ENCODE measurements at regions not wholly inside any gene's neighbourhood (a gene's known extent, or its start where the extent isn't known, plus 50 kb on each side); places are given as distances from the start of the nearest gene placed in this dataset.
"Not testable (repeated sequence)": the region's sequence is repeated elsewhere in the genome, so short reads cannot be mapped to it uniquely, and the experiment has no call there.

GRCh38 chr5:3190930-3191329 lies 404.7 kb upstream of the IRX1 start:
- DNase-seq (ENCODE audit: low spot score): no peak

DNA sequence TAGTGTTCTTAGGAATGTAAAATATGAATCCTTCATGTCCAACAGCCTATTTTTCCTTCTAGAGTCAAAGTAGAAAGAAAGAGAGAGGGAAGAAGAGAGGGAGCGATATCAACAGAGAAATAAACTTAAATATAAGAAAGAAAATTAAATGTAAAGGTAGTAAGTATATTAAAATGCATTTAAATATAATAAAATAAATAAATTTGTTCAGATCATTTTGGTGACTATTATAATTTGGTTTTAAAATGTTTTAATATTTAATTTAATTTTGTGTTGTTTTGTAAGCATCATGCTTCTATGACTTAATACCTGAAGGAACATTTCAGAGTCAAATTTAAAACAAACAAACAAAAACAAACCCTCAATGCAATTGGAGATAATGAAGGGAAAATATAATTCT lies 405.2 kb upstream of the IRX1 start:
- no peak for DNase-seq (ENCODE audit: low spot score)

DNA sequence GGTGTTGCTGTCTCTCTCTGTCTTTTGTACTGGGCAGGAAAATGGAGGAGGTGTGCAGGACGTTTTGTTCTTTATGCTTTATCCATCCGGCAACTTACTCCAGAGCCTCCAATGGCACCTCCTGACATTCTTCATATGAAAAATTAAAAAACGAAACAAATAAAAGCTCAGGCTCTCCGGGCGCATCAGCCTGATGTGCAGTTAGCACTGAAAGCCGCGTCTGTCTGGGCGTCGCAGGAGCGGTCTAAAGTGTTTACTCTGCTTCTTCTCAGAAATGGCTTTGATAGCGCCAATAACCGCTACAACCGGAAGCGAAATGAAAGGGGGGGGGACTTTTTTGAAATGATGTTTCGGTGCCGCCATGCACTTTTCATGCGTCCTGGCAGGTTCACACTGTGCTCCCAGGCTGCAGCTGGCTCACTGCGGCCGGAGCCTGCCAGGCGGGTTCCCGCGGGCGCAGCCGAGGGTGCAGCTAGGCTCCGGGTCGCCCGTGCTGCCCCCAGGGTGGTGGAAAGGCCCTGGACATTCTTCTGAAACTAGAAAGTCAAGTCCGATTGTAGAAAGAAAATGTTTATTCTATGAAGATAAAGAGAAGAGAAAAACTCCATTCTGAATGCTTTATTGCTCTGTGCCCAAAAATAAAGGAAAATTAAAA lies 407.7 kb upstream of the IRX1 start:
- no peak for DNase-seq (ENCODE audit: low spot score)

- no peak for DNase-seq (ENCODE audit: low spot score)
Observed at GRCh38 chr5:3186736-3187405, 408.8 kb upstream of the IRX1 start.

- no peak for DNase-seq (ENCODE audit: low spot score)
Observed at GRCh38 chr5:3186156-3186555, 409.5 kb upstream of the IRX1 start.

- no peak for DNase-seq (ENCODE audit: low spot score)
Observed at GRCh38 chr5:3185488-3185887, 410.1 kb upstream of the IRX1 start.

DNA sequence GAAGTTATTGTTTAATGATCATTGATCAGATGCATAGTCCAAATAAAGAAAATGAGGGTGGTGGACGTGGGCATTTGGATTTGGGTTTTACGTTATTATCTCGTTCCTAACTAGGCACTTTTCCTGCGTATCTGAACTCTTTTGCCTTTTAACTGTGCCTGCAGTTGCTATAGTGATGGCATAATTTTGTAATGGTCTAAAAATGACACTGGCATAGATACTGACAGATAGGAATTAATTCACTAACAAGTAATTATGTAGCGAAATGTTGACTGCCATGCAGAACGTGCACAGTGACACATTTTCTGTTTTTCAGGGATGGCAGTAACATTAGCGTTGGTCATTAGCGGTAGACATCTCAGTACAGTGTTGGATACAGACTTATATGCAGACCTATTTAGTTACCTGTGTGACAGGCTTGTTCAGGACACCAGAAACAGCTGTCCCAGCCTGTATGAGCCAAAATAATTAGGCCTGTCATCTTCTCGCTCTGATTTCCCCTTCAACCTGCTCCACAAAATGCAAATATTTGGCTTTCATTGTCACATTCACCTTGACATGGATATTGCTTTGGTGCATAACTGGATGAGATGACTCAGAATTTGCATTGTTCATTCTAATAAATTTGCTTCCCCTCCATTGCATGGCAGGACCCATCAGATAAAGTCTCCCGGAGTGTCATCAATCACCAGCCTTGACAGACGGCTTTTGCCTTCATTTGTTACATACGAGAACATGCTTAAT lies 413.3 kb upstream of the IRX1 start:
- no peak for DNase-seq (ENCODE audit: low spot score)

GRCh38 chr5:3181671-3182070 lies 414.0 kb upstream of the IRX1 start:
- no peak for DNase-seq (ENCODE audit: low spot score)

DNA sequence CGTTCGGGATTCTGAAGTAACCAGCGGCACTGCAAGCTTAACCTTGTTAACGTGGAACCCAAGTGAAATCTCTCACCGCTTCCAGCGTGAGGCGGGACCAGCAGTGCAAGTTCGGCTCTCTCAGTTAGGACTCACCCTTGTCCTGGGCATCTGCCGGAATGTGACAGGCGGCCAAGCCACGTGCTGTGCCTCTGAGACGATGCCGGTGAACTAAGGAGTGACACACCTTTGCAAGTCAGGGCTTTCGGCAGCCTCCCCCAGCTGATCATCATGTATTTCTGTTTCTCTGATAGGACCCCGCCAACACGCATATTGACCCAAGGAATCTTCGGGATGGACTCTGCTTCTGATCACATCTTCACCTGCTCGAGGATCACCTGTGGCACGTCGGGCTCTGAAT lies 415.0 kb upstream of the IRX1 start:
- DNase-seq (ENCODE audit: low spot score): no peak

GRCh38 chr5:3179220-3179619 lies 416.4 kb upstream of the IRX1 start:
- no peak for DNase-seq (ENCODE audit: low spot score)

- DNase-seq (ENCODE audit: low spot score): no peak
Observed at GRCh38 chr5:3177338-3177737, 418.3 kb upstream of the IRX1 start.

DNA sequence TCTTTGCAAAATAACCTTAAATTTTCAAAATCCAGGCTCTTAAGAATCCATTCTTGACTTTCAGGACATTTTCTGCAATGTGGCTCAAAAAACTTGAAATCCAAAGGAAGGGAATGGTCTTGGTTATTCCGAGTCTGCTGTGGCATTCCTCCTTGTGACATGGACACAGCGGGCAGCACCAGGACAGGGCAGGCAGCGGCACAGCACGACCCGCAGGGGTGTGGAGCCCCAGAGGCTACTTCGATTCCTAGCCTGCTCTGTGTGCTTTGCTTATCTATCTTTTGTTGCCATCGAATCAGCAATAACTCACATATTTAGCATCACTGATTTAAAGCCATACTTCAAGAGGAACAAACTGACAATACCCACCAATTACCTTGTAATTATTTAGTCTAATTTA lies 420.2 kb upstream of the IRX1 start:
- no peak for DNase-seq (ENCODE audit: low spot score)

DNA sequence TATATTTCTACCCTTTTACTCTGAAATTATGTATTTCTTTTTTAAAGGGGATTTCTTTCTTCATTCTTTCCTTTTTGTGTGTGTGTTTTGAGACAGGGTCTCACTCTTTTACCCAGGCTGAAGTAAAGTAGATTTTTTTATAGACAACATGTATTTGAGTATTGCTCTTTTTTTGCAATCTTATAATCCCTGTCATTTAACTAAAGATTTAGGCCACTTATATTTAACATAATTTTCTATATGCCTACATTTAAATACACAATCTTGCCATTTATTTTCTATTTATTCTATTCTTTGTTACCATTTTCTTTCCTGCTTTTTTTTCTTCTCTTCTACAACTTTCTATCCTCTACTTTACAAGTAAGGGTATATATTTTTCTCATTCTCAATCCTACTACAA lies 416.0 kb upstream of the IRX2 start:
- DNase-seq (ENCODE audit: low spot score): no peak

GRCh38 chr5:3163626-3164025 lies 412.1 kb upstream of the IRX2 start:
- DNase-seq (ENCODE audit: low spot score): no peak

GRCh38 chr5:3161672-3162071 lies 410.2 kb upstream of the IRX2 start:
- DNase-seq (ENCODE audit: low spot score): no peak

DNA sequence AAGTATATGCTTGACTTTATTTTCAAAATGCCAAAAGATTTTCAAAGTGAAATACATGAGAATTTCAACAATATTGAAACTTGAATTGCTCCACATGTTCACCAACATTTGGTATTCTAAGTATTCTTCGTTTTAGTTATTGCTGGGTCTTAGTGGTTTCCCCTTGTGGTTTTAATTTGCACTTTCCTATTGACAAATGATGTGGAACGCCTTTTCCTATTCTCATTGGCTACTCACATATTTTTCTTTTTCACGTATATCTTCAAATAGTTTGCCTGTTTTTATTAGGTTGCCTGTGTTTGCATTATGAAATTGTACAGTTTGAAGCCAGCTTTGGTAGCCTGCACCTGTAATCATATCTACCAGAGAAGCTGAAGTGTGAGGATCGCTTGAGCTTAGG lies 405.7 kb upstream of the IRX2 start:
- no peak for DNase-seq (ENCODE audit: low spot score)

DNA sequence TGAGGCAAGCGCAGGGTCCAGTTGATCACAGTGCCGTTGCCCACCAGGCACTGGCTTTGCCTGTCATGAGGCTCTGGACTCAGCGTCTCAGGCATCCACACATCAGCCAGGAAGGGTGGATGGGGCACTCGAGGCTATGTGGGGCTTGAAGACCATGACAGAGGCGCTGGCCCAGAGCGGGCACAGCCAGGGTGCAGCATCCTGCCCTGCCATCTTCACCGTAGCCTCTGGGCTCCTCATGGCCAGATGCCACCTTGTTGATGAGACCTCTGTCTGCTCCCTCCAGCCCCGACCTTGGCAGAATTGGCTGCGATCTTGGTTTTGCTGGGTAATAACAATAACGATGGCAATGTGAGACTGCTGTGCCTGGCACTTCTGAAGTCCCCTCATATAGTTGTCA lies 404.2 kb upstream of the IRX2 start:
- DNase-seq (ENCODE audit: low spot score): no peak

DNA sequence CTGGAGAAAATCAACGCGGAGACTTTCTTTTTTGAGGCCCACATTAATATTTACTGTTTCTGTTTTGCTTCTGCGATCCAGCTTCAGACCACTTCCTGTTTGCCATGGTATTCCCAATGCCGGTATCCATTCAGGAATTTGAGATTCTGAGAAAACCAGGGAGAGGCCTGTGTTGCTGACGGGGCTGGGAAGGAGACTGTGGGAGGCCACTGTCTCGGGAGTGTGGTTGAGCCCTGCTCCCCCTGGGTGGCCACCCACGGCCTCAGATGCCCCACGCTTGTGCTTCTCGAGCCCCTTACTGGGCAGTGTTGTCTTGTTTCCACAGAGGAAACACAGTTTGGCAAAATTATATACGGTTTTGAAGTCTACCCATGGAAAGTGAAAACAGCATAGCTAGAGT lies 403.6 kb upstream of the IRX2 start:
- DNase-seq (ENCODE audit: low spot score): no peak

DNA sequence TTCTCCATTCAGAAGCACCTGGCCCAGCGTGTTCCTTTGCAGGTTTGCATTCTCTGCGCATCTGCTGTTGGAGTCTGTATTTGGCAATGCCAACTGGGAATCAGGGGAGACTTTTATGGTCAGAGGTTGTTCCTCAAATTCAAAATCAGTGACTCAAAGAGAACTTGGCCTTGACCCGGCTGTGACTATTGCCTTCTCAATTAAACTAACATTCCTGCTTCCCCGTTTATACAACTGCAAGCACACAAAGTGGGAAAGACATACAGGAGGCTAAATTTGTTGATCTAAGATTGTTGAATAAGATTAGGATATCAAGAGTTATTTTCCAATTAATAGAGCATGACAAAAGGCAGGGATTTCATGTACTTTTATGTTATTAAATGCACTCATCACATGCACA lies 402.4 kb upstream of the IRX2 start:
- no peak for DNase-seq (ENCODE audit: low spot score)

DNA sequence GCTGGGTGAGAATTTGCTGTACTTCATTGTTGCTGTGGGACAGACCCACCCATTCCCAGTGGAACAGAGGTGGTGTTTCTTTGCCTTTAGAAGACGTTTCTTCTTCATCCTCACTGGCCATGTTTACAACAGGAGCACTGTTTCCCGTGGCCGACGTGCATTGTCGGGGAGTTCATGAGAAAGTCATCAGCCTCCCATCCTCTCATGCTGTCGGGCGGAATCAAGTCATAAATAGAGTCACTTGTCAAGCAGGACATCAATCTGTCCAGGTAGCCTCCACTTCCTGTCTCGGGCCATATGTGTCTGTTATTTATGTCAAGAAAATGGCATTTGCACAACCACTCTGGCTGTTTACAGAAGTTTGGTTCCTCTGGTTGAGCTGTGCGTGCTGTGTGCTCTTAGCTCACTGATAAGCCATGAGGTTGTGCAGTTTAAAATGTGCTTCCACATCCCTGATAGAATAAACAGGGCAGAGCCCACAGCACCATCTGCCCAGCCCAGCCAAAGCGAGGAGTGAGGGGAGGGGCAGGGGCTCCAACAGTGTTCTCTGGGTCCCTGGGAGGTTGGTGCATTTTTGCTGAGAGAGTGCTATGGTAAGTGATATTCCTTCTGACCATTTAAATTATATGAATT lies 401.9 kb upstream of the IRX2 start:
- no peak for DNase-seq (ENCODE audit: low spot score)

GRCh38 chr5:3149899-3150298 lies 398.4 kb upstream of the IRX2 start:
- no peak for DNase-seq (ENCODE audit: low spot score)

- not testable (repeated sequence) for DNase-seq (ENCODE audit: low spot score)
Observed at GRCh38 chr5:3147405-3147804, 395.9 kb upstream of the IRX2 start.

- DNase-seq (ENCODE audit: low spot score): no peak
Observed at GRCh38 chr5:3145641-3146040, 394.2 kb upstream of the IRX2 start.
